C4-2B (cell line): ENCODE measurements at regions not wholly inside any gene's neighbourhood (a gene's known extent, or its start where the extent isn't known, plus 50 kb on each side); places are given as distances from the start of the nearest gene placed in this dataset.

Experiments
- ZFX ChIP-seq: fragments of 450-650 bp; IDR thresholded peaks from 2 replicates; pipeline ENCODE4 v1.6.1; 2017
- TF ChIP-seq, protein P1 (sequence below): fragments of 450-650 bp; conservative IDR thresholded peaks from 2 replicates; pipeline ENCODE4 v1.5.1; 2017; ENCODE audit warnings: mild to moderate bottlenecking

DNA sequence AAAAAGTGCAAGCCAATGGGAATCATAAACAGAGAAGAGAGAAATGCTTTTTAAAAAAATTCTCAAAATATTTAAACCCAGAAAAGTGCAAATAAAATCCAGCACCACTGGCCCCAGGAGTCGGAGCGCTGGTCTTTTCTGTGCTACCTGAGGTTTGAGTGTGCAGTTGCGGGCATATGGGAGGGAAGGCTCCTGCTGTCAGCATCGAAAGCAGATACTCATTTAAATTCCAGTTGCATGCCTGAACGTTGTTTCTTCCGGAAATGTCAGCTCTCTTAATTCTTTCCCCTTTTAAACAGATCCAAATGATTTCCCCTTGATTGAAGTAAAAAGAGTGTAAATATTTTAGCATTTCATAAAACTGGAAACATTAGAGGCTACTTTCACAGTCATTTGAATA, 240.5 kb upstream of the GPR26 start:
- TF ChIP-seq, protein P1, sequence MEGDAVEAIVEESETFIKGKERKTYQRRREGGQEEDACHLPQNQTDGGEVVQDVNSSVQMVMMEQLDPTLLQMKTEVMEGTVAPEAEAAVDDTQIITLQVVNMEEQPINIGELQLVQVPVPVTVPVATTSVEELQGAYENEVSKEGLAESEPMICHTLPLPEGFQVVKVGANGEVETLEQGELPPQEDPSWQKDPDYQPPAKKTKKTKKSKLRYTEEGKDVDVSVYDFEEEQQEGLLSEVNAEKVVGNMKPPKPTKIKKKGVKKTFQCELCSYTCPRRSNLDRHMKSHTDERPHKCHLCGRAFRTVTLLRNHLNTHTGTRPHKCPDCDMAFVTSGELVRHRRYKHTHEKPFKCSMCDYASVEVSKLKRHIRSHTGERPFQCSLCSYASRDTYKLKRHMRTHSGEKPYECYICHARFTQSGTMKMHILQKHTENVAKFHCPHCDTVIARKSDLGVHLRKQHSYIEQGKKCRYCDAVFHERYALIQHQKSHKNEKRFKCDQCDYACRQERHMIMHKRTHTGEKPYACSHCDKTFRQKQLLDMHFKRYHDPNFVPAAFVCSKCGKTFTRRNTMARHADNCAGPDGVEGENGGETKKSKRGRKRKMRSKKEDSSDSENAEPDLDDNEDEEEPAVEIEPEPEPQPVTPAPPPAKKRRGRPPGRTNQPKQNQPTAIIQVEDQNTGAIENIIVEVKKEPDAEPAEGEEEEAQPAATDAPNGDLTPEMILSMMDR, result no peak
- no peak for TF ChIP-seq ZFX
